OCI-LY7 (cell line): ENCODE measurements at regions not wholly inside any gene's neighbourhood (a gene's known extent, or its start where the extent isn't known, plus 50 kb on each side); places are given as distances from the start of the nearest gene placed in this dataset.

Experiments
- EZH2phosphoT487 ChIP-seq: fragments of 200-600 bp; sonication (generic); IDR thresholded peaks from 2 replicates; pipeline ENCODE4 v1.6.1; 2018; ENCODE audit warnings: low read depth, borderline replicate concordance, mild to moderate bottlenecking, mixed run types, antibody characterized with exemption, low read length, moderate library complexity, mixed read lengths
- TF ChIP-seq, protein P1 (sequence below): fragments of 200-600 bp; sonication (generic); conservative IDR thresholded peaks from 2 replicates; pipeline ENCODE4 v1.5.1; 2014; ENCODE audit warnings: mild to moderate bottlenecking, antibody characterized with exemption, low read length, moderate library complexity, mixed read lengths

DNA sequence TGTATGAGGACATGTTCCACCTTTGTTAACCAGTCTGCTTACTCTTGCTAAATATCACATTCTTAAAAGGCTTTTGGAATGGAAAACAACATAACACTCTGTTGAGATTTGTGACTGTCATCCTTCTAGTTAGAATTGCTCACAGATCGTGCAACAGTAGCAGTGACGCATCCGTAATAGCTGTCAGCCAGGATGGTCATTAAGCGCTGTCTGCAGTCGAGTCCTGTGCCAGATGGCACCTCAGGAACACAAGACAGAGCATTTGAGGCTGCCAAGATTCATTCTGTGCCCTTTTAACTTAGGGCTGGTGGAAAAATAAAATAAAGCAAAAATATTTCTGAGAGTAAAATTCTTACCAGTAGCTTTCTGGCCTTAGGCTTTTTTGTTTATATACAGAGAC, 348.6 kb downstream of the ANKRD7 start:
- TF ChIP-seq, protein P1, sequence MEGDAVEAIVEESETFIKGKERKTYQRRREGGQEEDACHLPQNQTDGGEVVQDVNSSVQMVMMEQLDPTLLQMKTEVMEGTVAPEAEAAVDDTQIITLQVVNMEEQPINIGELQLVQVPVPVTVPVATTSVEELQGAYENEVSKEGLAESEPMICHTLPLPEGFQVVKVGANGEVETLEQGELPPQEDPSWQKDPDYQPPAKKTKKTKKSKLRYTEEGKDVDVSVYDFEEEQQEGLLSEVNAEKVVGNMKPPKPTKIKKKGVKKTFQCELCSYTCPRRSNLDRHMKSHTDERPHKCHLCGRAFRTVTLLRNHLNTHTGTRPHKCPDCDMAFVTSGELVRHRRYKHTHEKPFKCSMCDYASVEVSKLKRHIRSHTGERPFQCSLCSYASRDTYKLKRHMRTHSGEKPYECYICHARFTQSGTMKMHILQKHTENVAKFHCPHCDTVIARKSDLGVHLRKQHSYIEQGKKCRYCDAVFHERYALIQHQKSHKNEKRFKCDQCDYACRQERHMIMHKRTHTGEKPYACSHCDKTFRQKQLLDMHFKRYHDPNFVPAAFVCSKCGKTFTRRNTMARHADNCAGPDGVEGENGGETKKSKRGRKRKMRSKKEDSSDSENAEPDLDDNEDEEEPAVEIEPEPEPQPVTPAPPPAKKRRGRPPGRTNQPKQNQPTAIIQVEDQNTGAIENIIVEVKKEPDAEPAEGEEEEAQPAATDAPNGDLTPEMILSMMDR = no peak
- no peak for TF ChIP-seq EZH2phosphoT487
